GM18508 (cell line): ENCODE measurements at regions not wholly inside any gene's neighbourhood (a gene's known extent, or its start where the extent isn't known, plus 50 kb on each side); places are given as distances from the start of the nearest gene placed in this dataset.

ENCODE experiments used
- ATAC-seq: cut with Tn5 transposase; IDR thresholded peaks from one replicate; pipeline ENCODE4 v1.9.1; 2021; ENCODE audit warnings: moderate number of reproducible peaks; ENCODE audit not compliant: insufficient read depth, unreplicated experiment

- ATAC-seq = no peak
These were observed 261.0 kb downstream of the PDGFC start for GRCh38 chr4:156710365-156711192.

GRCh38 chr4:156705311-156705710 lies 266.3 kb downstream of the PDGFC start:
- ATAC-seq = no peak

- ATAC-seq = no peak
These were observed 276.4 kb downstream of the PDGFC start for GRCh38 chr4:156695163-156695562.

- no peak for ATAC-seq
These were observed 277.2 kb downstream of the PDGFC start for GRCh38 chr4:156694413-156694812.

GRCh38 chr4:156693557-156693956 lies 278.0 kb downstream of the PDGFC start:
- ATAC-seq = no peak

- ATAC-seq = no peak
These were observed 279.6 kb downstream of the PDGFC start for GRCh38 chr4:156692016-156692415.

GRCh38 chr4:156690572-156690971 lies 281.0 kb downstream of the PDGFC start:
- no peak for ATAC-seq

- ATAC-seq = no peak
These were observed 285.5 kb downstream of the PDGFC start for GRCh38 chr4:156686120-156686519.

GRCh38 chr4:156685308-156685707 lies 286.3 kb downstream of the PDGFC start:
- no peak for ATAC-seq

- no peak for ATAC-seq
These were observed 293.9 kb downstream of the PDGFC start for GRCh38 chr4:156677656-156678055.

GRCh38 chr4:156677131-156677531 lies 294.5 kb downstream of the PDGFC start:
- ATAC-seq = no peak

- ATAC-seq = no peak
These were observed 295.3 kb downstream of the PDGFC start for GRCh38 chr4:156676116-156676851.

- no peak for ATAC-seq
These were observed 298.1 kb downstream of the PDGFC start for GRCh38 chr4:156673483-156673882.

GRCh38 chr4:156672492-156673305 lies 298.9 kb downstream of the PDGFC start:
- no peak for ATAC-seq

- no peak for ATAC-seq
These were observed 305.7 kb downstream of the PDGFC start for GRCh38 chr4:156665780-156666366.

GRCh38 chr4:156663663-156664062 lies 307.9 kb downstream of the PDGFC start:
- no peak for ATAC-seq

- ATAC-seq = no peak
These were observed 308.7 kb downstream of the PDGFC start for GRCh38 chr4:156662921-156663320.

GRCh38 chr4:156661555-156661954 lies 310.0 kb downstream of the PDGFC start:
- no peak for ATAC-seq

- ATAC-seq = no peak
These were observed 311.1 kb downstream of the PDGFC start for GRCh38 chr4:156660465-156660864.

GRCh38 chr4:156659983-156660382 lies 311.6 kb downstream of the PDGFC start:
- no peak for ATAC-seq
